ENCODE measurements at regions not wholly inside any gene's neighbourhood (a gene's known extent, or its start where the extent isn't known, plus 50 kb on each side); places are given as distances from the start of the nearest gene placed in this dataset.

- no peaks in the 10 kb centered on the region; the same call in 1 of the 2 replicates for H3K9me3 ChIP-seq (ENCODE audit: insufficient read depth, low read depth)
- no peak for DNase-seq
- no peak overlapping the region for H3K4me2 ChIP-seq
- H3K27ac ChIP-seq = no peak overlapping the region
- no peak for TF ChIP-seq EZH2 (IDR thresholded peaks at IDR 0.05; ENCODE audit: low read depth)
- TF ChIP-seq CTCF (conservative IDR thresholded peaks at IDR 0.05) = no peak
- H2AFZ ChIP-seq = no peak overlapping the region
- no peaks in the 10 kb centered on the region for H3K36me3 ChIP-seq (ENCODE audit: low read depth)
- no peaks in the 10 kb centered on the region for H3K27me3 ChIP-seq (ENCODE audit: insufficient read depth, low read depth)
- no peaks in the 10 kb centered on the region for H3K9me2 ChIP-seq (ENCODE audit: insufficient read depth)
- no peaks in the 10 kb centered on the region for H3K79me2 ChIP-seq (ENCODE audit: low read depth)
- POLR2A ChIA-PET (ENCODE audit: unreplicated experiment) = no interaction called here
- no peaks in the 10 kb centered on the region for H4K20me1 ChIP-seq (ENCODE audit: insufficient read depth)
- intact Hi-C loops (cut with micrococcal nuclease; ENCODE audit: unreplicated experiment) = no loop called here
- peaks cover 8% of the 10 kb centered on the region for H3F3A ChIP-seq (ENCODE audit: insufficient read depth, low read depth)
- CTCF ChIA-PET = no interaction called here
- no TSS peak for BruUV-seq (replicated peaks)
- no peak overlapping the region for H3K4me3 ChIP-seq
- H3K4me1 ChIP-seq (replicated peaks; ENCODE audit: insufficient read depth) = peaks cover 14% of the 10 kb centered on the region
Observed at GRCh38 chr11:109726061-109726460, 304.1 kb downstream of the C11orf87 start.

GRCh38 chr11:109728056-109728455 lies 306.1 kb downstream of the C11orf87 start:
- Histone ChIP-seq H3K4me3 (no peak overlapping the region), H3K9me2 (ENCODE audit: insufficient read depth) (no peaks in the 10 kb centered on the region), H3K27ac (no peak overlapping the region), H2AFZ (peak overlapping the region; percentile 45; the same call in 1 of the 2 replicates), H3K27me3 (ENCODE audit: insufficient read depth, low read depth) (no peaks in the 10 kb centered on the region), H3K4me1 (replicated peaks; ENCODE audit: insufficient read depth) (peaks cover 14% of the 10 kb centered on the region), H3K36me3 (ENCODE audit: low read depth) (no peaks in the 10 kb centered on the region), H3K9me3 (ENCODE audit: insufficient read depth, low read depth) (no peaks in the 10 kb centered on the region; the same call in 1 of the 2 replicates), H3K4me2 (peak overlapping the region; percentile 38), H3K79me2 (ENCODE audit: low read depth) (no peaks in the 10 kb centered on the region), H3F3A (ENCODE audit: insufficient read depth, low read depth) (peaks cover 8% of the 10 kb centered on the region), H4K20me1 (ENCODE audit: insufficient read depth) (no peaks in the 10 kb centered on the region)
- POLR2A ChIA-PET (ENCODE audit: unreplicated experiment) = no interaction called here
- no TSS peak for BruUV-seq (replicated peaks)
- TF ChIP-seq EZH2 (IDR thresholded peaks at IDR 0.05; ENCODE audit: low read depth) = no peak
- TF ChIP-seq CTCF (conservative IDR thresholded peaks at IDR 0.05) = no peak
- intact Hi-C loops (cut with micrococcal nuclease; ENCODE audit: unreplicated experiment) = no loop called here
- peak in 1 of 2 experiments; percentile 74 for DNase-seq
- CTCF ChIA-PET = no interaction called here

- Histone ChIP-seq H3K27me3 (ENCODE audit: insufficient read depth, low read depth) (no peaks in the 10 kb centered on the region), H3F3A (ENCODE audit: insufficient read depth, low read depth) (peaks cover 8% of the 10 kb centered on the region), H3K27ac (no peak overlapping the region), H4K20me1 (ENCODE audit: insufficient read depth) (no peaks in the 10 kb centered on the region), H2AFZ (no peak overlapping the region), H3K9me3 (ENCODE audit: insufficient read depth, low read depth) (no peaks in the 10 kb centered on the region; the same call in 1 of the 2 replicates), H3K4me2 (no peak overlapping the region), H3K4me3 (no peak overlapping the region), H3K9me2 (ENCODE audit: insufficient read depth) (no peaks in the 10 kb centered on the region), H3K4me1 (replicated peaks; ENCODE audit: insufficient read depth) (peaks cover 14% of the 10 kb centered on the region), H3K79me2 (ENCODE audit: low read depth) (no peaks in the 10 kb centered on the region), H3K36me3 (ENCODE audit: low read depth) (no peaks in the 10 kb centered on the region)
- no peak for TF ChIP-seq EZH2 (IDR thresholded peaks at IDR 0.05; ENCODE audit: low read depth)
- TF ChIP-seq CTCF (conservative IDR thresholded peaks at IDR 0.05) = no peak
- intact Hi-C loops (cut with micrococcal nuclease; ENCODE audit: unreplicated experiment) = no loop called here
- no peak for DNase-seq
- no TSS peak for BruUV-seq (replicated peaks)
- CTCF ChIA-PET = no interaction called here
- POLR2A ChIA-PET (ENCODE audit: unreplicated experiment) = no interaction called here
Observed at GRCh38 chr11:109729761-109730160, 307.8 kb downstream of the C11orf87 start.

Measured in PC-9 (cell line).